WTC11 (cell line): ENCODE measurements at regions not wholly inside any gene's neighbourhood (a gene's known extent, or its start where the extent isn't known, plus 50 kb on each side); places are given as distances from the start of the nearest gene placed in this dataset.

Source experiments
- CTCF ChIP-seq: fragments of 200-600 bp; IDR thresholded peaks from 2 replicates; pipeline ENCODE4 v1.8.0; 2022; ENCODE audit warnings: antibody characterized with exemption
- ESRRA ChIP-seq: sonication (generic); formaldehyde crosslinking; IDR thresholded peaks from 2 replicates; pipeline ENCODE4 v1.8.1; 2022; ENCODE audit warnings: mild to moderate bottlenecking, missing genetic modification reagents, borderline replicate concordance
- HMGXB4 ChIP-seq: sonication (generic); formaldehyde crosslinking; IDR thresholded peaks from 2 replicates; pipeline ENCODE4 v1.8.1; 2023; ENCODE audit warnings: mild to moderate bottlenecking, moderate library complexity, missing genetic modification reagents
- IRF2 ChIP-seq: sonication (generic); formaldehyde crosslinking; IDR thresholded peaks from 2 replicates; pipeline ENCODE4 v1.8.0; 2022; ENCODE audit warnings: low read depth, missing genetic modification reagents, borderline replicate concordance
- KAT7 ChIP-seq: sonication (generic); formaldehyde crosslinking; IDR thresholded peaks from 2 replicates; pipeline ENCODE4 v1.8.1; 2023; ENCODE audit warnings: missing genetic modification reagents, mild to moderate bottlenecking, borderline replicate concordance
- MAX ChIP-seq: sonication (generic); formaldehyde crosslinking; IDR thresholded peaks from 2 replicates; pipeline ENCODE4 v1.8.0; 2022; ENCODE audit warnings: mild to moderate bottlenecking, missing genetic modification reagents
- RORB ChIP-seq: fragments of 250-450 bp; sonication (Bioruptor Pico); IDR thresholded peaks from 2 replicates; pipeline ENCODE4 v1.9.0; 2021; ENCODE audit warnings: mild to moderate bottlenecking

GRCh38 chr1:208670778-208671177 lies 426.6 kb upstream of the PLXNA2 start:
- TF ChIP-seq CTCF, result no peak
- TF ChIP-seq MAX (CRISPR knock-in tag), result no peak
- no peak for TF ChIP-seq IRF2
- TF ChIP-seq ESRRA (CRISPR knock-in tag), result no peak
- TF ChIP-seq RORB, result no peak
- TF ChIP-seq HMGXB4 (CRISPR knock-in tag), result no peak
- TF ChIP-seq KAT7, result no peak
